Mesendoderm (in vitro differentiated cells): ENCODE measurements at regions not wholly inside any gene's neighbourhood (a gene's known extent, or its start where the extent isn't known, plus 50 kb on each side); places are given as distances from the start of the nearest gene placed in this dataset.

Source experiments
- DNase-seq: peaks from one replicate; pipeline ENCODE4 v3.0.0; 2013
- H2AK5ac ChIP-seq: 2 replicates; pipeline ENCODE4 v1.6.1; 2013; ENCODE audit warnings: low read length, inconsistent platforms
- H2BK120ac ChIP-seq: 2 replicates; pipeline ENCODE4 v1.6.1; 2013; ENCODE audit warnings: low read depth, mild to moderate bottlenecking, low read length, moderate library complexity, mixed read lengths
- H2BK15ac ChIP-seq: replicated peaks from 2 replicates; pipeline ENCODE4 v1.6.1; 2013; ENCODE audit warnings: low read depth, mild to moderate bottlenecking, moderate library complexity
- H2BK5ac ChIP-seq: 2 replicates; pipeline ENCODE4 v1.6.1; 2013; ENCODE audit warnings: low read length, inconsistent platforms
- H3K18ac ChIP-seq: 2 replicates; pipeline ENCODE4 v1.6.1; 2013; ENCODE audit warnings: mild to moderate bottlenecking, low read length, mixed read lengths
- H3K23ac ChIP-seq: one replicate; pipeline ENCODE4 v1.6.1; 2013; ENCODE audit warnings: low read length
- H3K27ac ChIP-seq: 2 replicates; pipeline ENCODE4 v1.5.1; 2013; ENCODE audit warnings: low read depth, mild to moderate bottlenecking, inconsistent platforms, low read length, moderate library complexity
- H3K27me3 ChIP-seq: 2 replicates; pipeline ENCODE4 v1.6.1; 2013; ENCODE audit warnings: low read length, control low read depth, mild to moderate bottlenecking, inconsistent platforms; ENCODE audit not compliant: insufficient read depth, poor library complexity
- H3K36me3 ChIP-seq: 2 replicates; pipeline ENCODE4 v1.6.1; 2013; ENCODE audit warnings: low read length, inconsistent platforms; ENCODE audit not compliant: control insufficient read depth, insufficient read depth
- H3K4ac ChIP-seq: one replicate; pipeline ENCODE4 v1.6.1; 2013; ENCODE audit warnings: low read depth, mild to moderate bottlenecking, low read length, moderate library complexity
- H3K4me1 ChIP-seq: 2 replicates; pipeline ENCODE4 v1.6.1; 2013; ENCODE audit warnings: low read depth, low read length, inconsistent platforms; ENCODE audit not compliant: control insufficient read depth
- H3K4me2 ChIP-seq: 2 replicates; pipeline ENCODE4 v1.6.1; 2013; ENCODE audit warnings: low read length
- H3K4me3 ChIP-seq: 2 replicates; pipeline ENCODE4 v1.5.1; 2013; ENCODE audit warnings: mild to moderate bottlenecking, low read length
- H3K56ac ChIP-seq: one replicate; pipeline ENCODE4 v1.6.1; 2013; ENCODE audit warnings: low read length
- H3K79me1 ChIP-seq: 2 replicates; pipeline ENCODE4 v1.6.1; 2013; ENCODE audit warnings: low read length, inconsistent platforms
- H3K79me2 ChIP-seq: 2 replicates; pipeline ENCODE4 v1.6.1; 2013; ENCODE audit warnings: mild to moderate bottlenecking, low read length; ENCODE audit not compliant: control insufficient read depth, insufficient read depth
- H3K9ac ChIP-seq: 2 replicates; pipeline ENCODE4 v1.6.1; 2013; ENCODE audit warnings: low read length, inconsistent platforms
- H4K5ac ChIP-seq: one replicate; pipeline ENCODE4 v1.6.1; 2013; ENCODE audit warnings: low read length
- H4K8ac ChIP-seq: one replicate; pipeline ENCODE4 v1.6.1; 2013; ENCODE audit warnings: low read depth, mild to moderate bottlenecking, control low read depth, low read length, moderate library complexity
- WGBS: extraction: QIAGEN DNeasy Blood & Tissue Kit; methylation state at CpG from one replicate; pipeline ENCODE4 v1.1.7; 2013; ENCODE audit warnings: low lambda C conversion rate, missing lambda C conversion rate; ENCODE audit not compliant: insufficient coverage; ENCODE audit errors: extremely low coverage; 5-methylcytosine and 5-hydroxymethylcytosine counted together

DNA sequence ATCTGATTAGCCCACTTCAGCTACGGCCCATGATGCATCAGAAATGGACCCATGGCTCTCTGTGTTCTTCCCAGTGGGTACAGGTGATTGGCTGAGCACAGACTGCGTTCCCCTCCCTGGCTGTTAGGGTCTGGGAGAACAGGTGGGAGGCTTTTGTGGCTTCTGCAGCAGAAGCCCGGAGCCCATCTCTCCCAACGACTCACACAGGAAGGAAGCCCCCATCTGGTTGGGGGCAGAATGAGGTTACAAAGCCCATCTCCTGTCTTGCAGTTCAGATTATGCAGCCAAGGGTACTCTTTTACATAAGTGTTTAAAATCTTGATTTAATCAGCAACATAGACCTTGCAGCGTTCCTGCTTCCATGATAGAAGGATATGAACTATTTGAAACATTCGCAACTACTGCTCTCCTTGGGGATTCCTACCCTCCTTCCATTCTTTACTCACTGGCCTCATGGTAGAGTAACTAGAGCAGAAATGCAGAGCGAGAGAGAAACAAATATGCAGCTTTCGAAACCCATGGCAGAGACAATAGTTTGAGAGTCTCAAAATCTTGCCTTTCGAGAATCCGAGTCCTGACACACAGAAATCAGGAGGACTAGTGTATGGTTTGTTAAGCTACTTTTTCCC is 291.3 kb downstream of the TLE3 start:
- WGBS, result no CpG with 5 or more reads among the region's 10 CpGs
- Histone ChIP-seq H3K4me1 (no peaks in the 10 kb centered on the region), H3K18ac (no peak overlapping the region), H2AK5ac (no peak overlapping the region), H4K5ac (no peak overlapping the region), H3K27me3 (no peaks in the 10 kb centered on the region), H3K4ac (no peak overlapping the region), H3K4me2 (no peak overlapping the region), H3K36me3 (no peaks in the 10 kb centered on the region), H3K27ac (no peak overlapping the region), H3K4me3 (no peak overlapping the region), H3K79me2 (no peaks in the 10 kb centered on the region), H4K8ac (no peak overlapping the region), H3K56ac (no peak overlapping the region), H2BK15ac (no peak overlapping the region), H2BK120ac (no peak overlapping the region), H2BK5ac (no peak overlapping the region), H3K79me1 (no peaks in the 10 kb centered on the region), H3K23ac (no peak overlapping the region), H3K9ac (no peak overlapping the region)
- peak; percentile 21 for DNase-seq

- Histone ChIP-seq H3K4me2 (no peak overlapping the region), H3K79me2 (no peaks in the 10 kb centered on the region), H4K5ac (no peak overlapping the region), H3K18ac (no peak overlapping the region), H2BK120ac (no peak overlapping the region), H3K4ac (no peak overlapping the region), H3K9ac (no peak overlapping the region), H3K23ac (no peak overlapping the region), H3K27me3 (no peaks in the 10 kb centered on the region), H3K27ac (no peak overlapping the region), H2BK5ac (no peak overlapping the region), H3K56ac (no peak overlapping the region), H3K4me1 (no peaks in the 10 kb centered on the region), H3K79me1 (no peaks in the 10 kb centered on the region), H2BK15ac (no peak overlapping the region), H3K4me3 (no peak overlapping the region), H2AK5ac (no peak overlapping the region), H3K36me3 (no peaks in the 10 kb centered on the region), H4K8ac (no peak overlapping the region)
- WGBS, result no CpG with 5 or more reads among the region's 5 CpGs
- no peak for DNase-seq
Observed at GRCh38 chr15:69807721-69808120, 290.0 kb downstream of the TLE3 start.

- no peak overlapping the region for H2BK5ac ChIP-seq
- no peaks in the 10 kb centered on the region for H3K36me3 ChIP-seq
- no peak for DNase-seq
- H2BK15ac ChIP-seq, result no peak overlapping the region
- H3K56ac ChIP-seq, result no peak overlapping the region
- no peak overlapping the region for H3K18ac ChIP-seq
- no peak overlapping the region for H2AK5ac ChIP-seq
- H3K79me1 ChIP-seq, result no peaks in the 10 kb centered on the region
- H3K23ac ChIP-seq, result no peak overlapping the region
- no peak overlapping the region for H3K4me2 ChIP-seq
- H3K79me2 ChIP-seq, result no peaks in the 10 kb centered on the region
- H4K8ac ChIP-seq, result no peak overlapping the region
- no peak overlapping the region for H4K5ac ChIP-seq
- H3K27me3 ChIP-seq, result no peaks in the 10 kb centered on the region
- peaks cover 5% of the 10 kb centered on the region for H3K4me1 ChIP-seq
- H3K27ac ChIP-seq, result no peak overlapping the region
- no peak overlapping the region for H3K4ac ChIP-seq
- WGBS, result no CpG with 5 or more reads among the region's 4 CpGs
- H3K4me3 ChIP-seq, result no peak overlapping the region
- no peak overlapping the region for H2BK120ac ChIP-seq
- H3K9ac ChIP-seq, result no peak overlapping the region
Observed at GRCh38 chr15:69808756-69809155, 289.0 kb downstream of the TLE3 start.

DNA sequence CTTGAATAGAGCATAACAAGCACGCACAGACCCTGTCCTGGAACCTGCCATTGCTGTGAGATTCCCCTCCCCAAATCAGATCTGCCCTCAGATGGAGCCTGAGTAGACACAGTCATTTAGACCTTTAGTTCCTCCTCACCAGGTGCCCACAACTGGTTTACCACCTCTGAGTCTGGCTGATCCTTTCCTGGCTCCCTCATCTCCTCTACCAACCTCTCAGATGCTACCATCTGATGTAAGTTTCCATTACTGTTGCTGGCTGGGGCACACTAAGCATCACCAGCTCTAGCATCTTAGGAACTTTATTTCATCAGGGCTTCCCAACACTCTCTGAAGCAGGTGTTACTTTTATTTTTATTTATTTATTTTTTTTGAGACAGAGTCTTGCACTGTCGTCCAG is 288.3 kb downstream of the TLE3 start:
- Histone ChIP-seq H3K56ac (no peak overlapping the region), H3K4me1 (peaks cover 5% of the 10 kb centered on the region), H3K36me3 (no peaks in the 10 kb centered on the region), H2BK5ac (no peak overlapping the region), H2BK120ac (no peak overlapping the region), H3K79me2 (no peaks in the 10 kb centered on the region), H3K4me3 (no peak overlapping the region), H4K5ac (no peak overlapping the region), H3K23ac (no peak overlapping the region), H2BK15ac (no peak overlapping the region), H3K18ac (no peak overlapping the region), H2AK5ac (no peak overlapping the region), H3K4ac (no peak overlapping the region), H3K79me1 (no peaks in the 10 kb centered on the region), H3K9ac (no peak overlapping the region), H3K4me2 (no peak overlapping the region), H4K8ac (no peak overlapping the region), H3K27me3 (no peaks in the 10 kb centered on the region), H3K27ac (no peak overlapping the region)
- no CpG with 5 or more reads among the region's 2 CpGs for WGBS
- no peak for DNase-seq

DNA sequence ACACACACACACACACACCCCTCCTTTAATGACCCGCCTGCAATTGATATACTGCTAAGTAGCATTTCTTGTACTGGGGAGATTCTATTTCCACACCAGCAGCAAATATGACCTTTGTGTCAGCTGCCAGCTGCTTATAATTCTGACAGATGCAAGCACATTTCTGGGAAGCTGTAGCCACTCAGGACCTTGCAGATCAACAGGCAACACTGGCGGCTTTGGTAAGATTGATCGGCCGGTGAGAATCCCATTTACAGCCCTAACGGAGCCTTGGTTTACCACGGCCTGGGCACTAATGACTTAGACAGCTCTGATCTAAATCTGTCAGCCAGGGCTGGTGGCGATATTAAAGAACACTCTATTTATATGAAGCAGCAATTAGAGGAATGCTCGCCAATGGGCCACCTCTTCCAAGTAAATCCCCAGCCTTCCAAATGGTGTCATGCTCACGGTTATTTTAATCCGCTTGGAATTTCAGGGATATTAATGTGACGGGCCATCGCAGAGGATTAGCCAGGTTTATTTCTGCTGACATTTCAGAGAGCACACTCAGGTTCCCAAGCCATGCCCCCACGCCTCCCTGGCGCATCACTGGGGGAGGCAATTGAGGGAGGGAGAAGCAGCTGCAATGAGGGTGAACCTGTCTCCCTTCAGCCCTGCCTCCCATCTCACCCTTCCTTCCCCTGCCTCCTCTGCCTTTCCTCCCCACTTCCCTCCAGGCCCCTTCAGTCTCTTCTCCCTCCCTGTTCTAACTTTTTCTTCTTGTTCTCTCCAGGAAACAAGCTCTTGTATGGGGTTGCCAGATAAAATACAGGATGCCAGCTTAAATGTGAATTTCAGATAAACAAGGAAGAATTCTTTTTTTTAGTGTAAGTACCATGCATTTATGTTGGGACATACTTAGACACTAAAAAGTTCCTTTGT is 287.0 kb downstream of the TLE3 start:
- H3K27me3 ChIP-seq, result no peaks in the 10 kb centered on the region
- DNase-seq, result no peak
- no peak overlapping the region for H4K8ac ChIP-seq
- no CpG with 5 or more reads among the region's 14 CpGs for WGBS
- no peaks in the 10 kb centered on the region for H3K36me3 ChIP-seq
- no peak overlapping the region for H3K56ac ChIP-seq
- H2AK5ac ChIP-seq, result no peak overlapping the region
- H3K4me1 ChIP-seq, result peaks cover 5% of the 10 kb centered on the region
- no peak overlapping the region for H3K4ac ChIP-seq
- no peak overlapping the region for H3K23ac ChIP-seq
- no peak overlapping the region for H3K4me2 ChIP-seq
- no peak overlapping the region for H4K5ac ChIP-seq
- H3K4me3 ChIP-seq, result no peak overlapping the region
- no peak overlapping the region for H3K18ac ChIP-seq
- no peak overlapping the region for H2BK15ac ChIP-seq
- no peaks in the 10 kb centered on the region for H3K79me1 ChIP-seq
- H3K27ac ChIP-seq, result no peak overlapping the region
- H2BK120ac ChIP-seq, result no peak overlapping the region
- no peak overlapping the region for H2BK5ac ChIP-seq
- no peak overlapping the region for H3K9ac ChIP-seq
- H3K79me2 ChIP-seq, result no peaks in the 10 kb centered on the region
